SK-N-SH (cell line): ENCODE measurements at regions not wholly inside any gene's neighbourhood (a gene's known extent, or its start where the extent isn't known, plus 50 kb on each side); places are given as distances from the start of the nearest gene placed in this dataset.

Experiments
- GATA2 ChIP-seq: sonication (generic); formaldehyde crosslinking; IDR thresholded peaks from 2 replicates; pipeline ENCODE4 v1.5.0; 2020; ENCODE audit warnings: mild to moderate bottlenecking, missing genetic modification reagents
- RAD21 ChIP-seq: IDR thresholded peaks from 2 replicates; pipeline ENCODE4 v1.6.1; 2012; ENCODE audit warnings: mild to moderate bottlenecking, low read length
- SIN3A ChIP-seq: IDR thresholded peaks from 2 replicates; pipeline ENCODE4 v1.6.1; 2012; ENCODE audit warnings: low read depth, mild to moderate bottlenecking, low read length, moderate library complexity, borderline replicate concordance
- TAF1 ChIP-seq: IDR thresholded peaks from 2 replicates; pipeline ENCODE4 v1.6.1; 2012; ENCODE audit warnings: low read depth, mild to moderate bottlenecking, low read length, moderate library complexity, borderline replicate concordance
- YY1 ChIP-seq: IDR thresholded peaks from 2 replicates; pipeline ENCODE4 v1.4.0; 2012; ENCODE audit warnings: low read depth, mild to moderate bottlenecking
- TF ChIP-seq, protein P1 (sequence below): fragments of 200-600 bp; sonication (generic); IDR thresholded peaks from 2 replicates; pipeline ENCODE4 v1.6.1; 2017; ENCODE audit warnings: antibody characterized with exemption, mild to moderate bottlenecking, moderate library complexity

DNA sequence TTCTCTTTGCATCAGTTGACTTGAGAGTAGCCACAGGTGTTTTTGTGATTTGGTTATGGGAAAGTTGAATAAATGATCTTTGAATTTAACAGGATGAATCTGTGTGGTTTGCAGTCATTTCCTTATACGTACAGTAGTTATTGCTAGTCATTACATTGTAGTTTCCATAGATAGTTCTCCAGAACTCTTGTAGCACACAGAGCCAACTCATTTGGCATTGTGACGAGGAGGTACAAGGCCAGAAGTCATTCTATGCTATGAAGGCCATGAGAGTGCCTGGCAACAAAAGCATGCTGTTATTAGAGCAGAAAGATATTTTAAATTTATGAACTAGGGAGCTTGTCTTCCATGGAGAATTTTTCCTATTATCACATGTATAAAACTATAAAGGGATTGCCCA, 973.0 kb upstream of the CHAC2 start:
- no peak for TF ChIP-seq RAD21
- TF ChIP-seq, protein P1, sequence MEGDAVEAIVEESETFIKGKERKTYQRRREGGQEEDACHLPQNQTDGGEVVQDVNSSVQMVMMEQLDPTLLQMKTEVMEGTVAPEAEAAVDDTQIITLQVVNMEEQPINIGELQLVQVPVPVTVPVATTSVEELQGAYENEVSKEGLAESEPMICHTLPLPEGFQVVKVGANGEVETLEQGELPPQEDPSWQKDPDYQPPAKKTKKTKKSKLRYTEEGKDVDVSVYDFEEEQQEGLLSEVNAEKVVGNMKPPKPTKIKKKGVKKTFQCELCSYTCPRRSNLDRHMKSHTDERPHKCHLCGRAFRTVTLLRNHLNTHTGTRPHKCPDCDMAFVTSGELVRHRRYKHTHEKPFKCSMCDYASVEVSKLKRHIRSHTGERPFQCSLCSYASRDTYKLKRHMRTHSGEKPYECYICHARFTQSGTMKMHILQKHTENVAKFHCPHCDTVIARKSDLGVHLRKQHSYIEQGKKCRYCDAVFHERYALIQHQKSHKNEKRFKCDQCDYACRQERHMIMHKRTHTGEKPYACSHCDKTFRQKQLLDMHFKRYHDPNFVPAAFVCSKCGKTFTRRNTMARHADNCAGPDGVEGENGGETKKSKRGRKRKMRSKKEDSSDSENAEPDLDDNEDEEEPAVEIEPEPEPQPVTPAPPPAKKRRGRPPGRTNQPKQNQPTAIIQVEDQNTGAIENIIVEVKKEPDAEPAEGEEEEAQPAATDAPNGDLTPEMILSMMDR, result no peak
- TF ChIP-seq TAF1, result no peak
- TF ChIP-seq YY1, result no peak
- TF ChIP-seq GATA2 (CRISPR knock-in tag), result no peak
- no peak for TF ChIP-seq SIN3A
